H9 (cell line): ENCODE measurements at regions not wholly inside any gene's neighbourhood (a gene's known extent, or its start where the extent isn't known, plus 50 kb on each side); places are given as distances from the start of the nearest gene placed in this dataset.

Experiments used
- DNase-seq: peaks from one replicate; pipeline ENCODE4 v3.0.0-alpha.2; 2017
- H2AFZ ChIP-seq: one replicate; pipeline ENCODE4 v1.6.1; 2013; ENCODE audit warnings: mild to moderate bottlenecking, low read length, control low read depth, moderate library complexity
- H2AK5ac ChIP-seq: 2 replicates; pipeline ENCODE4 v1.6.1; 2013; ENCODE audit warnings: low read length, control low read depth, mixed read lengths; ENCODE audit not compliant: insufficient read length
- H2BK120ac ChIP-seq: one replicate; pipeline ENCODE4 v1.6.1; 2013; ENCODE audit warnings: low read depth, mild to moderate bottlenecking, low read length, control low read depth, inconsistent platforms; ENCODE audit not compliant: poor library complexity, severe bottlenecking
- H2BK12ac ChIP-seq: 2 replicates; pipeline ENCODE4 v1.6.1; 2013; ENCODE audit warnings: low read length, control low read depth, mixed read lengths, low read depth; ENCODE audit not compliant: insufficient read length
- H2BK15ac ChIP-seq: 2 replicates; pipeline ENCODE4 v1.6.1; 2013; ENCODE audit warnings: low read depth, low read length, control low read depth
- H2BK20ac ChIP-seq: one replicate; pipeline ENCODE4 v1.6.1; 2013; ENCODE audit warnings: low read depth, mild to moderate bottlenecking, low read length, control low read depth, inconsistent platforms; ENCODE audit not compliant: poor library complexity, severe bottlenecking
- H2BK5ac ChIP-seq: 2 replicates; pipeline ENCODE4 v1.6.1; 2013; ENCODE audit warnings: low read length, control low read depth, mixed read lengths; ENCODE audit not compliant: insufficient read length
- H3K14ac ChIP-seq: 2 replicates; pipeline ENCODE4 v1.6.1; 2013; ENCODE audit warnings: low read length, control low read depth; ENCODE audit not compliant: insufficient read depth
- H3K18ac ChIP-seq: 2 replicates; pipeline ENCODE4 v1.6.1; 2013; ENCODE audit warnings: low read depth, mild to moderate bottlenecking, mixed read lengths, low read length, control low read depth; ENCODE audit not compliant: insufficient read length
- H3K23ac ChIP-seq: 2 replicates; pipeline ENCODE4 v1.6.1; 2013; ENCODE audit warnings: low read length, control low read depth, mixed read lengths, low read depth; ENCODE audit not compliant: insufficient read length
- H3K23me2 ChIP-seq: 2 replicates; pipeline ENCODE4 v1.6.1; 2013; ENCODE audit warnings: low read depth, mild to moderate bottlenecking, mixed read lengths, low read length, control low read depth; ENCODE audit not compliant: insufficient read length, poor library complexity, severe bottlenecking
- H3K27ac ChIP-seq: 2 replicates; pipeline ENCODE4 v1.5.1; 2013; ENCODE audit warnings: low read length, control low read depth, mixed read lengths, low read depth; ENCODE audit not compliant: insufficient read length
- H3K27me3 ChIP-seq: 2 replicates; pipeline ENCODE4 v1.6.1; 2013; ENCODE audit warnings: low read length, control low read depth, inconsistent platforms; ENCODE audit not compliant: insufficient read depth
- H3K4ac ChIP-seq: 2 replicates; pipeline ENCODE4 v1.6.1; 2013; ENCODE audit warnings: low read depth, mild to moderate bottlenecking, control low read depth, inconsistent platforms, low read length, moderate library complexity
- H3K4me1 ChIP-seq: 2 replicates; pipeline ENCODE4 v1.6.1; 2013; ENCODE audit warnings: low read length, control low read depth, inconsistent platforms; ENCODE audit not compliant: insufficient read depth
- H3K4me2 ChIP-seq: 2 replicates; pipeline ENCODE4 v1.6.1; 2013; ENCODE audit warnings: low read length, control low read depth, mixed read lengths; ENCODE audit not compliant: insufficient read length, insufficient read depth
- H3K56ac ChIP-seq: 2 replicates; pipeline ENCODE4 v1.6.1; 2013; ENCODE audit warnings: low read depth, mild to moderate bottlenecking, mixed read lengths, low read length, control low read depth; ENCODE audit not compliant: insufficient read length
- H3K79me1 ChIP-seq: 2 replicates; pipeline ENCODE4 v1.6.1; 2013; ENCODE audit warnings: low read depth, mild to moderate bottlenecking, moderate library complexity, low read length, control low read depth, inconsistent platforms; ENCODE audit not compliant: insufficient read depth, poor library complexity, severe bottlenecking
- H3K79me2 ChIP-seq: 2 replicates; pipeline ENCODE4 v1.6.1; 2013; ENCODE audit warnings: low read length, control low read depth, inconsistent platforms; ENCODE audit not compliant: insufficient read depth
- H3K9ac ChIP-seq: 2 replicates; pipeline ENCODE4 v1.6.1; 2013; ENCODE audit warnings: low read length, control low read depth, mixed read lengths; ENCODE audit not compliant: insufficient read length; ENCODE audit errors: extremely low read depth
- H3K9me3 ChIP-seq: one replicate; pipeline ENCODE4 v1.6.1; 2013; ENCODE audit warnings: low read depth, low read length, inconsistent platforms; ENCODE audit not compliant: control insufficient read depth
- H3T11ph ChIP-seq: one replicate; pipeline ENCODE4 v1.6.1; 2013; ENCODE audit warnings: mild to moderate bottlenecking, low read length, control low read depth, inconsistent platforms
- H4K20me1 ChIP-seq: one replicate; pipeline ENCODE4 v1.6.1; 2013; ENCODE audit not compliant: control insufficient read depth, insufficient read length, insufficient read depth
- H4K5ac ChIP-seq: 2 replicates; pipeline ENCODE4 v1.6.1; 2013; ENCODE audit warnings: low read depth, mild to moderate bottlenecking, mixed read lengths, low read length, control low read depth; ENCODE audit not compliant: insufficient read length
- H4K8ac ChIP-seq: replicated peaks from 2 replicates; pipeline ENCODE4 v1.6.1; 2013; ENCODE audit warnings: low read length, control low read depth, mixed read lengths, low read depth; ENCODE audit not compliant: insufficient read length
- H4K91ac ChIP-seq: 2 replicates; pipeline ENCODE4 v1.6.1; 2013; ENCODE audit warnings: low read depth, mild to moderate bottlenecking, moderate library complexity, mixed read lengths, low read length, control low read depth; ENCODE audit not compliant: insufficient read length
- H3K27ac Mint-ChIP-seq, 3 experiments: 2 replicates in 2 of 3; 3 replicates in 1 of 3; pipeline ENCODE4 v1.8.0; 2020 to 2021; ENCODE audit warnings: mixed read lengths in 3 of 3, mild to moderate bottlenecking in 1 of 3, moderate library complexity in 1 of 3
- H3K27me3 Mint-ChIP-seq: 2 replicates; pipeline ENCODE4 v1.8.0; 2021; ENCODE audit warnings: low read depth, mild to moderate bottlenecking, moderate library complexity, mixed read lengths
- H3K36me3 Mint-ChIP-seq, 3 experiments: 2 replicates in 2 of 3; 3 replicates in 1 of 3; pipeline ENCODE4 v1.8.0; 2020 to 2021; ENCODE audit warnings: low read depth in 3 of 3, mixed read lengths in 3 of 3; ENCODE audit not compliant: insufficient read depth in 1 of 3
- H3K4me1 Mint-ChIP-seq, 2 experiments: 2 replicates each; pipeline ENCODE4 v1.8.0; 2020; ENCODE audit warnings: mixed read lengths in 2 of 2
- H3K4me3 Mint-ChIP-seq, 2 experiments: 2 replicates in 1 of 2; 3 replicates in 1 of 2; pipeline ENCODE4 v1.8.0; 2020 to 2021; ENCODE audit warnings: mild to moderate bottlenecking in 2 of 2, mixed read lengths in 2 of 2, moderate library complexity in 1 of 2
- H3K9me3 Mint-ChIP-seq, 2 experiments: 2 replicates in 1 of 2; 3 replicates in 1 of 2; pipeline ENCODE4 v1.8.0; 2020; ENCODE audit warnings: mild to moderate bottlenecking in 2 of 2, mixed read lengths in 2 of 2, moderate library complexity in 1 of 2
- CTCF ChIP-seq: fragments of 200-600 bp; sonication (generic); conservative IDR thresholded peaks from 3 replicates; pipeline ENCODE4 v1.8.0; 2021; ENCODE audit warnings: antibody characterized with exemption, mild to moderate bottlenecking
- whole genome bisulfite sequencing: extraction: QIAGEN DNeasy Blood & Tissue Kit; methylation state at CpG from one replicate; pipeline ENCODE4 v1.1.7; 2013; ENCODE audit warnings: missing lambda C conversion rate, low lambda C conversion rate, mixed read lengths; ENCODE audit not compliant: insufficient read length; ENCODE audit errors: extremely low coverage; 5-methylcytosine and 5-hydroxymethylcytosine counted together

- Mint-ChIP-seq H3K27me3 (no peaks in the 10 kb centered on the region; the same call in 1 of the 2 replicates), H3K9me3 (no peaks in the 10 kb centered on the region), H3K4me1 (peaks cover 56 to 60% of the 10 kb centered on the region in 2 experiments), H3K4me3 (no peak overlapping the region), H3K27ac (peak overlapping the region in 2 of 3 experiments; percentile 13 to 17; a peak in 2 of 7 replicates), H3K36me3 (no peaks in the 10 kb centered on the region; a peak in 1 of 7 replicates)
- Histone ChIP-seq H2BK120ac (no peak overlapping the region), H2AK5ac (no peak overlapping the region), H3K27me3 (no peaks in the 10 kb centered on the region), H3K23me2 (no peaks in the 10 kb centered on the region), H3K9me3 (no peaks in the 10 kb centered on the region), H4K8ac (no peak overlapping the region), H2BK12ac (no peak overlapping the region), H3K79me1 (no peaks in the 10 kb centered on the region), H3T11ph (no peak overlapping the region), H4K91ac (no peak overlapping the region), H4K20me1 (no peaks in the 10 kb centered on the region), H3K4me1 (peaks cover 25% of the 10 kb centered on the region), H3K79me2 (no peaks in the 10 kb centered on the region), H4K5ac (no peak overlapping the region), H3K23ac (no peak overlapping the region), H2BK5ac (no peak overlapping the region), H2BK15ac (no peak overlapping the region), H2BK20ac (no peak overlapping the region), H2AFZ (no peak overlapping the region), H3K4ac (no peak overlapping the region), H3K9ac (no peak overlapping the region), H3K18ac (peak overlapping the region; percentile 57), H3K56ac (no peak overlapping the region), H3K4me2 (no peak overlapping the region), H3K27ac (no peak overlapping the region), H3K14ac (no peak overlapping the region)
- TF ChIP-seq CTCF = no peak
- no CpG with 5 or more reads among the region's 15 CpGs for WGBS
- no peak for DNase-seq
These were observed 111.8 kb downstream of the B3GNT2 start for GRCh38 chr2:62307469-62308389.
